ENCODE measurements at regions not wholly inside any gene's neighbourhood (a gene's known extent, or its start where the extent isn't known, plus 50 kb on each side); places are given as distances from the start of the nearest gene placed in this dataset.

- TF ChIP-seq CTCF (IDR thresholded peaks at IDR 0.05 in 2 of 3, conservative IDR thresholded peaks at IDR 0.05 in 1 of 3; ENCODE audit: control insufficient read depth in 2 of 3, extremely low read depth in 1 of 3, insufficient read depth in 1 of 3, low read depth in 3 of 3, low read length in 3 of 3) (no peak), EP300 (IDR thresholded peaks at IDR 0.05; ENCODE audit: borderline replicate concordance in 1 of 2, control insufficient read depth in 1 of 2, low read depth in 2 of 2, low read length in 2 of 2) (no peak), POLR2AphosphoS5 (IDR thresholded peaks at IDR 0.05; ENCODE audit: low read length) (no peak), SMC3 (IDR thresholded peaks at IDR 0.05; ENCODE audit: borderline replicate concordance, low read length) (no peak), EZH2 (IDR thresholded peaks at IDR 0.05; ENCODE audit: borderline replicate concordance, control insufficient read depth, low read depth, low read length) (no peak), POLR2A (IDR thresholded peaks at IDR 0.05; ENCODE audit: low read depth, low read length) (no peak), BCL3 (IDR thresholded peaks at IDR 0.05; ENCODE audit: borderline replicate concordance, insufficient read depth, low read depth, low read length, poor library complexity, severe bottlenecking) (no peak), PRDM15 (CRISPR knock-in tag; IDR thresholded peaks at IDR 0.05) (no peak)
These were observed 74.5 kb upstream of the FGFR2 start for GRCh38 chr10:121672733-121673132.

Data from GM12878 (cell line).